ENCODE measurements at regions not wholly inside any gene's neighbourhood (a gene's known extent, or its start where the extent isn't known, plus 50 kb on each side); places are given as distances from the start of the nearest gene placed in this dataset.

GRCh38 chr9:21657966-21658667 lies 144.3 kb upstream of the MTAP start:
- TF ChIP-seq CTCF (CRISPR knock-in tag; IDR thresholded peaks at IDR 0.05) (no peak), ZBTB40 (IDR thresholded peaks at IDR 0.05) (no peak), ZBTB40 (CRISPR knock-in tag; IDR thresholded peaks at IDR 0.05) (no peak), SRY (CRISPR knock-in tag; IDR thresholded peaks at IDR 0.05) (no peak), NR2C2 (CRISPR knock-in tag; IDR thresholded peaks at IDR 0.05; ENCODE audit: borderline replicate concordance) (no peak), RARA (CRISPR knock-in tag; IDR thresholded peaks at IDR 0.05) (no peak), ZNF678 (CRISPR knock-in tag; IDR thresholded peaks at IDR 0.05) (no peak), ELF4 (CRISPR knock-in tag; IDR thresholded peaks at IDR 0.05; ENCODE audit: borderline replicate concordance) (no peak), BRCA1 (CRISPR knock-in tag; IDR thresholded peaks at IDR 0.05) (no peak), NCOR1 (IDR thresholded peaks at IDR 0.05; ENCODE audit: borderline replicate concordance, low read length) (no peak), ARID4A (CRISPR knock-in tag; IDR thresholded peaks at IDR 0.05; ENCODE audit: borderline replicate concordance) (no peak), ZBTB39 (CRISPR knock-in tag; IDR thresholded peaks at IDR 0.05) (no peak)

All from HepG2 (cell line).